K562 (cell line): ENCODE measurements at regions not wholly inside any gene's neighbourhood (a gene's known extent, or its start where the extent isn't known, plus 50 kb on each side); places are given as distances from the start of the nearest gene placed in this dataset.

Source experiments
- CTBP1 ChIP-seq: fragments of 450-650 bp; IDR thresholded peaks from 2 replicates; pipeline ENCODE4 v1.6.1; 2016; ENCODE audit warnings: borderline replicate concordance
- CTCF ChIP-seq, 3 experiments: IDR thresholded peaks in 2 of 3; conservative IDR thresholded peaks in 1 of 3; 2 replicates each; pipeline ENCODE4 v1.5.1; 2011 to 2012; ENCODE audit warnings: low read length in 3 of 3, mild to moderate bottlenecking in 3 of 3, control low read depth in 2 of 3, improper control_type of control experiment in 1 of 3, inconsistent platforms in 1 of 3, low read depth in 1 of 3, mixed read lengths in 1 of 3, moderate library complexity in 1 of 3; ENCODE audit not compliant: insufficient read depth in 2 of 3
- PTBP1 ChIP-seq: fragments of 200-400 bp; formaldehyde crosslinking; IDR thresholded peaks from 2 replicates; pipeline ENCODE4 v1.6.1; 2017; ENCODE audit warnings: low read depth, low read length
- SRSF9 ChIP-seq: fragments of 200-400 bp; formaldehyde crosslinking; IDR thresholded peaks from 2 replicates; pipeline ENCODE4 v1.6.1; 2017; ENCODE audit warnings: low read depth, low read length, borderline replicate concordance
- TF ChIP-seq, protein P1 (sequence below): fragments of 450-650 bp; conservative IDR thresholded peaks from 2 replicates; pipeline ENCODE4 v1.6.1; 2016; ENCODE audit warnings: missing genetic modification characterization, low read depth, mild to moderate bottlenecking, missing compliant biosample characterization, moderate library complexity
- TF ChIP-seq, protein P2 (sequence below), 2 experiments: fragments of 450-650 bp; formaldehyde crosslinking in 1 of 2; IDR thresholded peaks; 2 replicates each; pipeline versions ENCODE4 v1.4.0 to v1.6.1; 2014 to 2020; ENCODE audit warnings: mild to moderate bottlenecking in 2 of 2, borderline replicate concordance in 1 of 2, low read depth in 1 of 2
- TF ChIP-seq, protein P3 (sequence below): sonication (generic); formaldehyde crosslinking; IDR thresholded peaks from 2 replicates; pipeline ENCODE4 v1.8.1; 2022; ENCODE audit warnings: missing genetic modification reagents

DNA sequence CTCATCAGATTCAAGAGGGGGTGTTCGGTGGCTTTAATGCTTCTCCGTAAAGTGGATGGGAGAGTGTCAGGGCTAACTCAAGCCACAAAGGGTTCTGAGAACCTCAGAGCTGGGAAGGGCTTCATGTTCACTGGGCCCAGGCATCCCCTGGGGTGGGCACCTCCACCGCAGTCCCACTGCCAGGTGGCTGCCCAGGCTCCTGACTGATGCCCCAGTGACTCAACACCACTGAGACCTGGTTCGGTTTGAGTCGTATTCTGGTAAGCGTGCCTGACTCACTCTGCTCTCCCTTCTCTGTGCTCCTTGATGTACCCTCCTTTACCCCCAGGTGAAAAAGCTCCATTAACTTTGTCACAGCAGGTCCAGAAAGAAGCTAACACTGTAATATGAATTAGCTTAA lies 304.6 kb downstream of the RPLP1 start:
- TF ChIP-seq, protein P1, sequence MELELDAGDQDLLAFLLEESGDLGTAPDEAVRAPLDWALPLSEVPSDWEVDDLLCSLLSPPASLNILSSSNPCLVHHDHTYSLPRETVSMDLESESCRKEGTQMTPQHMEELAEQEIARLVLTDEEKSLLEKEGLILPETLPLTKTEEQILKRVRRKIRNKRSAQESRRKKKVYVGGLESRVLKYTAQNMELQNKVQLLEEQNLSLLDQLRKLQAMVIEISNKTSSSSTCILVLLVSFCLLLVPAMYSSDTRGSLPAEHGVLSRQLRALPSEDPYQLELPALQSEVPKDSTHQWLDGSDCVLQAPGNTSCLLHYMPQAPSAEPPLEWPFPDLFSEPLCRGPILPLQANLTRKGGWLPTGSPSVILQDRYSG = no peak
- TF ChIP-seq CTBP1 = no peak
- TF ChIP-seq, protein P2, sequence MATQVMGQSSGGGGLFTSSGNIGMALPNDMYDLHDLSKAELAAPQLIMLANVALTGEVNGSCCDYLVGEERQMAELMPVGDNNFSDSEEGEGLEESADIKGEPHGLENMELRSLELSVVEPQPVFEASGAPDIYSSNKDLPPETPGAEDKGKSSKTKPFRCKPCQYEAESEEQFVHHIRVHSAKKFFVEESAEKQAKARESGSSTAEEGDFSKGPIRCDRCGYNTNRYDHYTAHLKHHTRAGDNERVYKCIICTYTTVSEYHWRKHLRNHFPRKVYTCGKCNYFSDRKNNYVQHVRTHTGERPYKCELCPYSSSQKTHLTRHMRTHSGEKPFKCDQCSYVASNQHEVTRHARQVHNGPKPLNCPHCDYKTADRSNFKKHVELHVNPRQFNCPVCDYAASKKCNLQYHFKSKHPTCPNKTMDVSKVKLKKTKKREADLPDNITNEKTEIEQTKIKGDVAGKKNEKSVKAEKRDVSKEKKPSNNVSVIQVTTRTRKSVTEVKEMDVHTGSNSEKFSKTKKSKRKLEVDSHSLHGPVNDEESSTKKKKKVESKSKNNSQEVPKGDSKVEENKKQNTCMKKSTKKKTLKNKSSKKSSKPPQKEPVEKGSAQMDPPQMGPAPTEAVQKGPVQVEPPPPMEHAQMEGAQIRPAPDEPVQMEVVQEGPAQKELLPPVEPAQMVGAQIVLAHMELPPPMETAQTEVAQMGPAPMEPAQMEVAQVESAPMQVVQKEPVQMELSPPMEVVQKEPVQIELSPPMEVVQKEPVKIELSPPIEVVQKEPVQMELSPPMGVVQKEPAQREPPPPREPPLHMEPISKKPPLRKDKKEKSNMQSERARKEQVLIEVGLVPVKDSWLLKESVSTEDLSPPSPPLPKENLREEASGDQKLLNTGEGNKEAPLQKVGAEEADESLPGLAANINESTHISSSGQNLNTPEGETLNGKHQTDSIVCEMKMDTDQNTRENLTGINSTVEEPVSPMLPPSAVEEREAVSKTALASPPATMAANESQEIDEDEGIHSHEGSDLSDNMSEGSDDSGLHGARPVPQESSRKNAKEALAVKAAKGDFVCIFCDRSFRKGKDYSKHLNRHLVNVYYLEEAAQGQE (IDR thresholded peaks at IDR 0.05; ENCODE audit: borderline replicate concordance) = no peak
- TF ChIP-seq, protein P2 (CRISPR knock-in tag; IDR thresholded peaks at IDR 0.05; ENCODE audit: low read depth) = no peak
- no peak for TF ChIP-seq CTCF (IDR thresholded peaks at IDR 0.05 in 2 of 3, conservative IDR thresholded peaks at IDR 0.05 in 1 of 3; ENCODE audit: insufficient read depth in 2 of 3, low read depth in 1 of 3, low read length in 3 of 3)
- TF ChIP-seq PTBP1 = no peak
- no peak for TF ChIP-seq SRSF9
- TF ChIP-seq, protein P3, sequence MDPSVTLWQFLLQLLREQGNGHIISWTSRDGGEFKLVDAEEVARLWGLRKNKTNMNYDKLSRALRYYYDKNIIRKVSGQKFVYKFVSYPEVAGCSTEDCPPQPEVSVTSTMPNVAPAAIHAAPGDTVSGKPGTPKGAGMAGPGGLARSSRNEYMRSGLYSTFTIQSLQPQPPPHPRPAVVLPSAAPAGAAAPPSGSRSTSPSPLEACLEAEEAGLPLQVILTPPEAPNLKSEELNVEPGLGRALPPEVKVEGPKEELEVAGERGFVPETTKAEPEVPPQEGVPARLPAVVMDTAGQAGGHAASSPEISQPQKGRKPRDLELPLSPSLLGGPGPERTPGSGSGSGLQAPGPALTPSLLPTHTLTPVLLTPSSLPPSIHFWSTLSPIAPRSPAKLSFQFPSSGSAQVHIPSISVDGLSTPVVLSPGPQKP (CRISPR knock-in tag) = no peak
